Activated T-helper 1 cell treated with anti-CD3 and anti-CD28 coated beads, Interleukin-12 subunit alpha, Interleukin-12 subunit beta, Interleukin-2, Interleukin-4 antibody, amounts not matched to agents 30 ng/mL and 10 ng/mL and 1 ng/mL, durations not matched to agents 14 hours and 24 hours and 36 hours (primary cell): ENCODE measurements at regions not wholly inside any gene's neighbourhood (a gene's known extent, or its start where the extent isn't known, plus 50 kb on each side); places are given as distances from the start of the nearest gene placed in this dataset.
A peak's percentile ranks its signal among the peaks of the same experiment; 100 is the strongest.

Experiments
- DNase-seq: peaks from one replicate; pipeline ENCODE4 v3.0.0; 2021; ENCODE audit warnings: low spot score
- H3K27ac Mint-ChIP-seq: one replicate; pipeline ENCODE4 v1.8.0; 2021; ENCODE audit warnings: mild to moderate bottlenecking, mixed read lengths
- H3K27me3 Mint-ChIP-seq: one replicate; pipeline ENCODE4 v1.8.0; 2022; ENCODE audit warnings: mild to moderate bottlenecking, moderate library complexity, mixed read lengths; ENCODE audit not compliant: insufficient read depth
- H3K36me3 Mint-ChIP-seq: one replicate; pipeline ENCODE4 v1.8.0; 2021; ENCODE audit warnings: low read depth, mixed read lengths
- H3K4me1 Mint-ChIP-seq: one replicate; pipeline ENCODE4 v1.8.0; 2021; ENCODE audit warnings: low read depth, mixed read lengths
- H3K4me3 Mint-ChIP-seq: one replicate; pipeline ENCODE4 v1.8.0; 2021; ENCODE audit warnings: mild to moderate bottlenecking, moderate library complexity, mixed read lengths
- H3K9me3 Mint-ChIP-seq: one replicate; pipeline ENCODE4 v1.8.0; 2021; ENCODE audit warnings: mixed read lengths
- intact Hi-C: fragments of 100-400 bp; cut with micrococcal nuclease; formaldehyde crosslinking; loops from one replicate; pipeline ENCODE4 v1.15.1; 2024

GRCh38 chr6:40728643-40729042 lies 141.5 kb upstream of the LRFN2 start:
- H3K27ac Mint-ChIP-seq = no peak overlapping the region

GRCh38 chr6:40727271-40727670 lies 140.1 kb upstream of the LRFN2 start:
- H3K4me3 Mint-ChIP-seq = no peak overlapping the region
- H3K27me3 Mint-ChIP-seq = peaks cover 12% of the 10 kb centered on the region
- no peaks in the 10 kb centered on the region for H3K36me3 Mint-ChIP-seq
- no peak overlapping the region for H3K27ac Mint-ChIP-seq
- H3K9me3 Mint-ChIP-seq = no peaks in the 10 kb centered on the region
- H3K4me1 Mint-ChIP-seq = no peaks in the 10 kb centered on the region
- no peak for DNase-seq
- intact Hi-C loops = no loop called here

More at GRCh38 chr6:40728643-40729042, 141.5 kb upstream of the LRFN2 start:
- no peaks in the 10 kb centered on the region for H3K4me1 Mint-ChIP-seq
- no peak for DNase-seq
- peaks cover 14% of the 10 kb centered on the region for H3K27me3 Mint-ChIP-seq
- H3K36me3 Mint-ChIP-seq = no peaks in the 10 kb centered on the region
- no peak overlapping the region for H3K4me3 Mint-ChIP-seq
- no peaks in the 10 kb centered on the region for H3K9me3 Mint-ChIP-seq
- intact Hi-C loops = no loop called here

GRCh38 chr6:40726853-40727252 lies 139.7 kb upstream of the LRFN2 start:
- Mint-ChIP-seq H3K4me1 (no peaks in the 10 kb centered on the region), H3K27me3 (peaks cover 8% of the 10 kb centered on the region), H3K9me3 (no peaks in the 10 kb centered on the region), H3K27ac (no peak overlapping the region), H3K36me3 (no peaks in the 10 kb centered on the region), H3K4me3 (no peak overlapping the region)
- DNase-seq = no peak
- intact Hi-C loops = no loop called here

GRCh38 chr6:40725390-40725789 lies 138.2 kb upstream of the LRFN2 start:
- Mint-ChIP-seq H3K9me3 (no peaks in the 10 kb centered on the region), H3K4me1 (peaks cover 4% of the 10 kb centered on the region), H3K27me3 (peaks cover 4% of the 10 kb centered on the region), H3K27ac (no peak overlapping the region), H3K4me3 (no peak overlapping the region), H3K36me3 (no peaks in the 10 kb centered on the region)
- DNase-seq = no peak
- intact Hi-C loops = no loop called here

- no peaks in the 10 kb centered on the region for H3K36me3 Mint-ChIP-seq
- intact Hi-C loops = no loop called here
These were observed 137.7 kb upstream of the LRFN2 start for GRCh38 chr6:40724886-40725285.

GRCh38 chr6:40723967-40724366 lies 136.8 kb upstream of the LRFN2 start:
- peaks cover 2% of the 10 kb centered on the region for H3K27me3 Mint-ChIP-seq
- peaks cover 14% of the 10 kb centered on the region for H3K4me1 Mint-ChIP-seq
- H3K4me3 Mint-ChIP-seq = no peak overlapping the region
- DNase-seq = no peak
- no peaks in the 10 kb centered on the region for H3K9me3 Mint-ChIP-seq
- intact Hi-C loops = no loop called here
- H3K27ac Mint-ChIP-seq = no peak overlapping the region
- no peaks in the 10 kb centered on the region for H3K36me3 Mint-ChIP-seq

More at GRCh38 chr6:40724886-40725285, 137.7 kb upstream of the LRFN2 start:
- DNase-seq = no peak
- no peak overlapping the region for H3K27ac Mint-ChIP-seq
- H3K27me3 Mint-ChIP-seq = peaks cover 2% of the 10 kb centered on the region
- no peaks in the 10 kb centered on the region for H3K9me3 Mint-ChIP-seq
- peaks cover 7% of the 10 kb centered on the region for H3K4me1 Mint-ChIP-seq
- no peak overlapping the region for H3K4me3 Mint-ChIP-seq

GRCh38 chr6:40722553-40723258 lies 135.5 kb upstream of the LRFN2 start:
- no peak overlapping the region for H3K27ac Mint-ChIP-seq
- H3K9me3 Mint-ChIP-seq = no peaks in the 10 kb centered on the region
- peaks cover 14% of the 10 kb centered on the region for H3K4me1 Mint-ChIP-seq
- intact Hi-C loops = no loop called here
- no peaks in the 10 kb centered on the region for H3K36me3 Mint-ChIP-seq
- H3K4me3 Mint-ChIP-seq = no peak overlapping the region
- no peaks in the 10 kb centered on the region for H3K27me3 Mint-ChIP-seq
- no peak for DNase-seq

- H3K4me1 Mint-ChIP-seq = peaks cover 14% of the 10 kb centered on the region
- intact Hi-C loops = no loop called here
- DNase-seq = no peak
- peaks cover under 1% of the 10 kb centered on the region for H3K27me3 Mint-ChIP-seq
- H3K27ac Mint-ChIP-seq = no peak overlapping the region
- no peaks in the 10 kb centered on the region for H3K9me3 Mint-ChIP-seq
- H3K4me3 Mint-ChIP-seq = no peak overlapping the region
- H3K36me3 Mint-ChIP-seq = no peaks in the 10 kb centered on the region
These were observed 134.9 kb upstream of the LRFN2 start for GRCh38 chr6:40722091-40722490.

- no peaks in the 10 kb centered on the region for H3K9me3 Mint-ChIP-seq
- intact Hi-C loops = no loop called here
- H3K27ac Mint-ChIP-seq = no peak overlapping the region
- peaks cover 2% of the 10 kb centered on the region for H3K27me3 Mint-ChIP-seq
- H3K36me3 Mint-ChIP-seq = no peaks in the 10 kb centered on the region
- H3K4me1 Mint-ChIP-seq = peaks cover 14% of the 10 kb centered on the region
- H3K4me3 Mint-ChIP-seq = no peak overlapping the region
- DNase-seq = no peak
These were observed 134.2 kb upstream of the LRFN2 start for GRCh38 chr6:40721271-40721952.

GRCh38 chr6:40720375-40720748 lies 133.2 kb upstream of the LRFN2 start:
- intact Hi-C loops = no loop called here

GRCh38 chr6:40719671-40720374 lies 132.7 kb upstream of the LRFN2 start:
- Mint-ChIP-seq H3K27ac (no peak overlapping the region), H3K36me3 (no peaks in the 10 kb centered on the region), H3K27me3 (peaks cover 9% of the 10 kb centered on the region), H3K4me3 (peak overlapping the region; percentile 25), H3K4me1 (peaks cover 14% of the 10 kb centered on the region), H3K9me3 (no peaks in the 10 kb centered on the region)
- intact Hi-C loops = no loop called here
- DNase-seq = no peak

More at GRCh38 chr6:40720375-40720748, 133.2 kb upstream of the LRFN2 start:
- Mint-ChIP-seq H3K27ac (no peak overlapping the region), H3K9me3 (no peaks in the 10 kb centered on the region), H3K4me3 (no peak overlapping the region), H3K27me3 (peaks cover 5% of the 10 kb centered on the region), H3K4me1 (peaks cover 14% of the 10 kb centered on the region), H3K36me3 (no peaks in the 10 kb centered on the region)
- DNase-seq = no peak

- no peak for DNase-seq
- Mint-ChIP-seq H3K4me1 (peaks cover 14% of the 10 kb centered on the region), H3K4me3 (no peak overlapping the region), H3K9me3 (no peaks in the 10 kb centered on the region), H3K27ac (no peak overlapping the region), H3K27me3 (peaks cover 9% of the 10 kb centered on the region), H3K36me3 (no peaks in the 10 kb centered on the region)
- intact Hi-C loops = no loop called here
These were observed 131.2 kb upstream of the LRFN2 start for GRCh38 chr6:40718401-40718800.

GRCh38 chr6:40717411-40718057 lies 130.4 kb upstream of the LRFN2 start:
- Mint-ChIP-seq H3K4me1 (peaks cover 14% of the 10 kb centered on the region), H3K36me3 (no peaks in the 10 kb centered on the region), H3K27me3 (peaks cover 9% of the 10 kb centered on the region), H3K9me3 (no peaks in the 10 kb centered on the region), H3K27ac (no peak overlapping the region), H3K4me3 (no peak overlapping the region)
- intact Hi-C loops = no loop called here
- DNase-seq = no peak
